Jurkat, Clone E6-1 (cell line): ENCODE measurements at regions not wholly inside any gene's neighbourhood (a gene's known extent, or its start where the extent isn't known, plus 50 kb on each side); places are given as distances from the start of the nearest gene placed in this dataset.

ENCODE experiments used
- DNase-seq: peaks from one replicate; pipeline ENCODE4 v3.0.0-alpha.2; 2011; ENCODE audit warnings: low read depth, low spot score
- H3K4me3 ChIP-seq: 2 replicates; pipeline ENCODE4 v1.5.1; 2011; ENCODE audit warnings: mild to moderate bottlenecking, low read length, control low read depth, moderate library complexity

DNA sequence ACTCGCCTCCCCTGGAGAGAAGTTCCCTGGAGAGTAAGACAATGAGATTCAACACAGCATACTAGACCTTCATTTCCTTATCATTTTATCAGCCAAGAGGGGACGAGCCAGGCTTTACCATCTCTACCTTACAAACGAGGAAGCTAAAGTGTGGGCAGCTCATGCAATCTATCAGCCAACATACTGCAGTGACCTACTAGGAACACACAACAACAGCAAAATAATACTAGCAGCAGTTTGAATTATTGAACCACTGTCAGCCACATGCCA lies 60.0 kb upstream of the TEX51 start:
- no peak for DNase-seq
- no peak overlapping the region for H3K4me3 ChIP-seq

DNA sequence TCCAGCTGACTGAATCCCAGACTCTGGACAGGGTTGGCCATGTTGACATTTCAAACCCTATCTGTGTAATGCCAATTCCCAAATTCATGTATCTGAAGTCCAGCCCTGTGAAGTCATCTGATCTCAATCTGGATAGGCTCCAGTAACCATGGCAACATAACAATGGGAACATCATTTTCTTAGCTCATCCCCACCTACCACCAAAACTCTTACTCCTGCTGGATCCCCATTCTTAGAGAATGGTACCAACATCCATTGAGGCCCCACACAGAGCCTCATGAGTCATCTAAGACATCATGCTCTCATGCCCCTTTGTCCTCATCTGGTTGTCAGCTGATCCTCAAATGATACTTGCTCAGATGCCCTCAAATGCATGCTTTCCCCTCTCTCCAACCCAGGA lies 58.9 kb upstream of the TEX51 start:
- no peak overlapping the region for H3K4me3 ChIP-seq
- no peak for DNase-seq

DNA sequence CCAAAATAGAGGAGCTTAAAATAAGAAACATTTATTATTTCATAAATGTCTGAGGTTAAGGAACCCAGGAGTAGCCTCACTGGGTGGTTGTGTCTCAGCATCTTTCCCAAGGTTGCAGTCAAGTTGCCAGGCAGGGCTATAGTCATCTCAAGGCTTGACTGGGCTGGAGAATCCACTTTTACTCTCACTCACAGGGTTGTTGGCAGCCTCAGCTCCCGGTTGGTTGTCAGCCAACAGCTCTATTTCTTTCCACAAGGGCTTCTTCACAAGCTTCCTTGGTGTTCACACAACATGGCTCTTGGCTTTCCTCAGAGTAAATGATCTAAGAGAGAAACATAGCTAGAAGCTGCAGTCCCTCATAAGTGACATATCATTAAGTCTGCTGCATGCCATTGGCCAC lies 55.6 kb upstream of the TEX51 start:
- DNase-seq, result no peak
- H3K4me3 ChIP-seq, result no peak overlapping the region

DNA sequence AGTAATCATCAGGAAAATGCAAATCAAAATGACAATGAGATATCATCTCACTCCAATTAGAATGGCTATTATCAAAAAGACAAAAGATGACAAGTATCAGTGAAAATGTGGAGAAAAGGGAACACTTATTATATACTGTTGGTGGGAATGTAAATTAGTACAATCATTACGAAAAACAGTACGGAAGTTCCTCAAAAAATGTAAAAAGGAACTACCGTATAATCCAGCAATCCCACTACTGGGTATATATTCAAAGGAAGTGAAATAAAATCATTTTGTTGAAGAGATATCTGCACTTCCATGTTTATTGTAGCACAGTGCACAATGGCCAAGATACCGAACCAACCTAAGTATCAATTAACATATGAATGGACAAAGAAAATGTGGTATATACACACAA lies 52.4 kb upstream of the TEX51 start:
- no peak for DNase-seq

More for the DNA sequence above, 52.4 kb upstream of the TEX51 start:
- H3K4me3 ChIP-seq, result no peak overlapping the region
